ENCODE measurements at regions not wholly inside any gene's neighbourhood (a gene's known extent, or its start where the extent isn't known, plus 50 kb on each side); places are given as distances from the start of the nearest gene placed in this dataset.

- no peak overlapping the region for H3K4me3 ChIP-seq
- WGBS, 3 donors = 34 to 50% (median 44%) methylated on average over 2 of the region's 2 CpGs
- no peaks in the 10 kb centered on the region for H3K27me3 ChIP-seq (ENCODE audit: insufficient read depth in 3 of 3, low read length in 2 of 3)
- no peaks in the 10 kb centered on the region for H3K4me1 ChIP-seq
- H3K36me3 ChIP-seq (ENCODE audit: insufficient read depth in 1 of 2, low read depth in 1 of 2) = no peaks in the 10 kb centered on the region
- no peaks in the 10 kb centered on the region for H3K9me3 ChIP-seq
- intact Hi-C loops (cut with DNase I) = no loop called here
- H3K27ac ChIP-seq = no peak overlapping the region
- DNase-seq = no peak
- ATAC-seq = no peak
- no peak for TF ChIP-seq CTCF (IDR thresholded peaks at IDR 0.05)
Observed at GRCh38 chr5:106314221-106314824, 1356.4 kb downstream of the EFNA5 start.

- Histone ChIP-seq H3K9me3 (no peaks in the 10 kb centered on the region), H3K36me3 (ENCODE audit: insufficient read depth in 1 of 2, low read depth in 1 of 2) (no peaks in the 10 kb centered on the region), H3K27me3 (ENCODE audit: insufficient read depth in 3 of 3, low read length in 2 of 3) (no peaks in the 10 kb centered on the region), H3K4me3 (no peak overlapping the region), H3K27ac (no peak overlapping the region), H3K4me1 (no peaks in the 10 kb centered on the region)
- intact Hi-C loops (cut with DNase I) = no loop called here
- ATAC-seq (no peak), DNase-seq (no peak)
- TF ChIP-seq CTCF (IDR thresholded peaks at IDR 0.05) = no peak
Observed at GRCh38 chr5:106312360-106312759, 1358.4 kb downstream of the EFNA5 start.

- intact Hi-C loops (cut with DNase I) = no loop called here
- DNase-seq = no peak
Observed at GRCh38 chr5:106311230-106311915, 1359.4 kb downstream of the EFNA5 start.

GRCh38 chr5:106307265-106307664 lies 1363.5 kb downstream of the EFNA5 start:
- Histone ChIP-seq H3K27me3 (ENCODE audit: insufficient read depth in 3 of 3, low read length in 2 of 3) (no peaks in the 10 kb centered on the region), H3K4me3 (no peak overlapping the region), H3K27ac (no peak overlapping the region), H3K36me3 (ENCODE audit: insufficient read depth in 1 of 2, low read depth in 1 of 2) (no peaks in the 10 kb centered on the region), H3K4me1 (no peaks in the 10 kb centered on the region), H3K9me3 (no peaks in the 10 kb centered on the region)
- no peak for ATAC-seq
- TF ChIP-seq CTCF (IDR thresholded peaks at IDR 0.05) = no peak
- 79 to 81% (median 80%) methylated on average over 5 of the region's 5 CpGs for WGBS, 3 donors
- no peak for DNase-seq
- intact Hi-C loops (cut with DNase I) = no loop called here

More at GRCh38 chr5:106311230-106311915, 1359.4 kb downstream of the EFNA5 start:
- Histone ChIP-seq H3K4me1 (no peaks in the 10 kb centered on the region), H3K36me3 (ENCODE audit: insufficient read depth in 1 of 2, low read depth in 1 of 2) (no peaks in the 10 kb centered on the region), H3K27me3 (ENCODE audit: insufficient read depth in 3 of 3, low read length in 2 of 3) (no peaks in the 10 kb centered on the region), H3K9me3 (no peaks in the 10 kb centered on the region), H3K4me3 (no peak overlapping the region), H3K27ac (no peak overlapping the region)
- no peak for ATAC-seq
- WGBS, 3 donors = 26 to 36% (median 36%) methylated on average over 2 of the region's 2 CpGs
- no peak for TF ChIP-seq CTCF (IDR thresholded peaks at IDR 0.05)
